Embryonic facial prominence (tissue), 1 donor: ENCODE measurements at regions not wholly inside any gene's neighbourhood (a gene's known extent, or its start where the extent isn't known, plus 50 kb on each side); places are given as distances from the start of the nearest gene placed in this dataset.
"Not testable (repeated sequence)": the region's sequence is repeated elsewhere in the genome, so short reads cannot be mapped to it uniquely, and the experiment has no call there.

Experiments used
- DNase-seq: peaks from one replicate; pipeline ENCODE4 v3.0.0-alpha.2; 2016; ENCODE audit errors: extremely low spot score

DNA sequence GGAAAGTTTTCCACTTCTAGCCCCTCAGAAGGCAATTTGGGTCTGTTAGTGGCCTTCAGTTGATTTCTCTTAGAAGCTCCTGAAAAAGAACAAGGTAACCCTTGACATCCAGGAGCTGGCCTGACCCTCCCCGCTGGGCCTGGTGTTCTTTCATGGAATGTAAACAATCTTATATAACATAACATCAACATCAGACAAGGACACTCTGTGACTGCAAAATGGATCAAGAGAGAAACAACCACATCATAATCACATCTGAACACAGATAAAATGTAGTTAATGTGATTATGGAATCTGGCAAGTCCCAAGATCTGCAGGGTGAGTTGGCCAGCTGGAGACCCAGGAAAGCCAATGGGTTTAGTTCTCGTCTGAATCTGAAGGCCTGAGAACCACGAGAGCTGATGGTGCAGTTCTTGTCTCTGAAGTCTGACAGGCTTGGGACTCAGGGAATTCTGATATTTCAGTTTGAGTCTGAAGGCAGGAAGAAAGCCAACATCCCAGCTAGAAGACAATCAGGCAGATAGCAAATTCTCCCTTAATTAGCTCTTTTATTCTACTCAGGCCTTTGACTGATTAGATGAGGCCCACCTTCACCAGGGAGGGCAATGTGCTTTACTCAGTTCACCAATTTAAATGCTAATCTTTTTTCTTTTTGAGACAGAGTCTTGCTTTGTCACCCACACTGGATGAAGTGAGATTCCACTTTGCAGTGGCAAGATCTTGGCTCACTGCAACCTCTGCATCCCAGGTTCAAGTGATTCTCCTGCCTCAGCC lies 91.4 kb upstream of the NAMPT start:
- no peak for DNase-seq

DNA sequence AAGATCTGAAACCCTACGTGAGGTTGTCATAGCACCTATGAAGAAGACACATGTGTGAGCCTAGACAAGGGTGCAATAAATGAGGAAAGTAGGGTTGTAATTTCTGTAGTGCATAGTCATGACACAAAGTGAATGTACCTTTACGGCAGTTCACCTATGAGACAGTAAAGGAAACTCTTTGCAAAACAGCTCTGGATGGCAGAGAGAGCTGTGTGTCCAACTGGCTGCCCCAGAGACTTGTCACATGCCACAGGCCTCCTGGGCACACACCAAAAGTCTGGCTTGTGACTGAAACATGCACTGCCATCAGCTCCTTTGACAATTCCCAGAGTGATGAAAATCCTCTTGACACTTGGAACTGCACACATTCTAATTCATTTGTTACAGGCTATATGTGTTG lies 90.7 kb upstream of the NAMPT start:
- DNase-seq = no peak

DNA sequence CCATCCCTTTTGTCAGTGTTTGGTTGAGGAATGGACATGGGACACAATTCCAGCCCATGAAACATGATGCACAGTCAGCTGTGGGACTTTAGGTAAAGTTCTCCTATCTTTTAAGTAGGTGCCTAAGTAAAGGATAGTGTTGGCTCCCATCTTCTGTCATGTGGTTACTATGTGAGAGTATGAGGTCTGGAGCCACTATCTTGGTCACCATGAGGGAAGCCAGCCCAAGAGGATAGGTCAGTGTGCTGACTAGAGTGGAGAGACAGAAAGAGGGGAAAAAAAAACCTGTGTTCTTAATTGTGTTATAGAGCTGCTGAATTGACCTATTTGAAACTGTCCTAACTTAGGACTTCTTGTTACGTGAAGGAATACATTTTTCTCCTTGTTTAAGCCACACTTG lies 89.7 kb upstream of the NAMPT start:
- no peak for DNase-seq

DNA sequence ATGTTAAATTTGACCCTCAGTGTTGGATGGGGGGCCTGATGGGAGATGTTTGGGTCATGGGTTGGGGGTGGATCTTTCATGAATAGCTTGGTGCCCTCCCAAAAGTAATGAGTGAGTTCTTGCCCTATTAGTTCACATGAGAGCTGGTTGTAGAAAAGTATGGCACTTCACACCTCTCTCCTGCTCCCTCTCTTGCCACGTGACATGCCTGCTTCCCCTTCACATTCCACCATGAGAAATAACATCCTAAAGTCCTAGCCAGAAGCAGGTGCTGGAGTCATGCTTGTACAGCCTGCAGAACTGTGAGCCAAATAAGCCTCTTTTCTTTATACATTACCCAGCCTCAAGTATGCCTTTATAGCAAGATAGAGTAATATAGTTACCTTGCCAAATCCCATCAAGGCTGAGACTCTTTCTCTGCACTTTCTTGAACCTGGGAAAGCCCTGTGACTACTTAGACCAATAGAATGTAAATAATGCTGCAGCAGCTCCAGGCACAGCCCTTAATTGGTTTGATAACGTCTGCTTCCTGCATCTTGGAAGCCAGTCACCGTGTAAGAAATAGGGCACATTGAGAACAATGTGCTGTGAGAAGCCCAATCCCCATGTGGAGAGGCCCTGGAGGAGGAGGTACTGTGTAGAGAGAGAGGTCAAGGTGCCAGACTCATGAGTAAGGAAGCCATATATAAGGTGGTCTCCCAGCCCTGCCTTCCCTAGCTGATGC lies 88.0 kb upstream of the NAMPT start:
- no peak for DNase-seq

DNA sequence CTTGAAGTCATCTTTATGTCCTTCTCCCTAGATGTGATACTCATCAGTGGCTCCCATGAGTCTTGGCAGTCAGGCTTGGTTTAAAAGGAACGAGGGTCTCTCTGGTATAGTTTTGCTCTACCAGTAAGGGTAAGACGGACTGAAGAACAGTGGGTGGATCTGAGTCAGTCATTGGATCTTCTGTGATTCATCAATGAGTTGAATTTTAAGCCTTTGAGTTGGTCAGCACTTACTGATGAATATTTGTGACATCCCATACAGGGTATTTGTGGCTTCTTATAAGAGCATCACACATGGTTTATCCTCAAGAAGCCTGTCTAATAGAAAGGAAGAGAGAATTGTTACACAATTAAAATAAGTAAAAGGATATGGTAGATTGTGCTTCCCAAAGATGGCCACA lies 87.3 kb upstream of the NAMPT start:
- DNase-seq = no peak

DNA sequence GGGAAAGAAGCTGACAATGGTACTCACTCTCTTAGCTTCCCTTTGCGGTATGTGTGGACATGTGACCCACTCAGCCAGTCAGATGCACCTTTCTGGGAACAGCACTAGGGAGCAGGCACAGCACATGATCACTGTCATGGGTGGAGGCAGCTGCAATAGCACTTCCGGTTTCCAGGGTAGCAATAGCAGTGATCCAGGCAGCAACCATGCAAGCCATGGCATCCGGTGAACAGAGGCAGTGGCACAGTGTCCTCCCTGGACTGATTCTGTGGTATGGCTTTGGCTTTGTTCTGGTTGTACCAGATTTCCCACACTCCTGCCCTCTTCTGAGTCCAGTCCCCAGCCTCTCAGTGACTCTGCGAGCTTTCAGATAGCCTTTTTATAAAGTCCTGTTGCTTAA lies 86.8 kb upstream of the NAMPT start:
- DNase-seq = no peak

DNA sequence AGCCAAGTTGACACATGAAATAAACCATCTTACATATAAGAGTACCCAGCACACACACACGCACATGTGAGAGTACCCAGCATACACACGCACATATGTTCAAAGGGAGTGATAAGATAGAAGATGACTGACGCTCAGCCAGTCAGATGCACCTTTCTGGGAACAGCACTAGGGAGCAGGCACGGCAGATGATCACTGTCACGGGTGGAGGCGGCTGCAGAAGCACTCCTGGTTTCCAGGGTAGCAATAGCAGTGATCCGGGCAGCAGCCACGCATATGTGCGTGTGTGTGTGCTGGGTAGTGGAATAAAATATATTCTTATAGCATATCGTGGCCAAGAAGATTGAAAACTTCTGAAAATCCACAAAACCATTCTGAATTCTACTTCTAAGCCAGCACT lies 85.8 kb upstream of the NAMPT start:
- DNase-seq = no peak

DNA sequence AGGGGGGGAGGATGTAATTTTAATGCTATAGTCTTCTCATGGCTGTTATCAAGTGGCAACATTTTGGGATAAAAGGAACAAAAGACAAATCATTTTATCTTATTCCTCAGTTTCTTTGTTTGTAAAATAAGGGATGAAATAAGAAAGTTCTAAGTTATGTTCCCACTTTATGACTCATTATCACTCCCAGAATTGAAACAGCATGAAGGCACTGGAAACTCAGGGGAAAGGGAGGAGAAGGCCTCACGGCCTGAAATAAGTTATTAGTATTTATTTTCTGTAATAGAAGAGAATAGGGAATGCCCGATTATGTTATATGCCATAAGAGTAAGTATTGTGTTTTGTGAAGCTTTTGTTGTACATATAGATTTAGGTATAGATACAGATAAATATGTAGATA lies 85.0 kb upstream of the NAMPT start:
- DNase-seq = no peak

DNA sequence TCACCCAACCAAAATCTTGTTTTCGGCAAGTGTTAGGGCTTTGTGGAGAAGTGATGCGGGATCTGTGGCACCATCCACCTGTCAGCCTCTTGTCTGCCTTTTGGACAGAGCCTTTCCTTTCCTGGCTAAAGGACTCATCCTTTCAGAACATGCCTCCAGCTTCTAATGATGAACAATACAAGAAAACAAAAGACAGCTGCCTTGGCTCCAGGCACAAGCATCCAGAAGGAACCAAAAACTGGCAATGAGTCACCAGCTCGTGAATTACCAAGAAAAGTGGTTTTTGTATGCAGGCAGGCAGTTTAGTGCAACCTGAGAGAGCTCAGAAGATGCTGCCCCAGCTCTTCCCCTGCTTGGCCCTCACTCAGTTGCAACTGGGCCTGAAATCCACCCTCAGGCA lies 84.6 kb upstream of the NAMPT start:
- DNase-seq = no peak

DNA sequence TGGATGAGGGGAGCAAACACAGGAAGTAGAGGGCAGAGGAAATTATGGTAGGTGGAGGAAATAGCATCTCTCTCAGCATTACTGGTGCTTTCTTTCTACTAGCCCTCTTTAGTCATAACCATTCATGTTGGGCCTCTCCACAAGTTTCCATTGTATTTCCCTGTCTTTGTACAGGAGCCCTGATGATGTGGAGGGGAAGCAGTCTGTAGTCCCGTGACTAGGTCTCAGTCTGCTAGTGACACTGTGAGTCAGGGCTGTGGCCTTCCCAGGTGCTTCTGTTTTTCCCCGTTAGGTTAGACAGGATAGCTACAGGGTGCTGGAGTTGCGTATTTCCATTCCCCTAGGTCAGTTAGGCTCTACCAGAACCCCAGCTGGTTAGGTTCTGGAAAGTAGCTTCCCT lies 82.9 kb upstream of the NAMPT start:
- DNase-seq = no peak

DNA sequence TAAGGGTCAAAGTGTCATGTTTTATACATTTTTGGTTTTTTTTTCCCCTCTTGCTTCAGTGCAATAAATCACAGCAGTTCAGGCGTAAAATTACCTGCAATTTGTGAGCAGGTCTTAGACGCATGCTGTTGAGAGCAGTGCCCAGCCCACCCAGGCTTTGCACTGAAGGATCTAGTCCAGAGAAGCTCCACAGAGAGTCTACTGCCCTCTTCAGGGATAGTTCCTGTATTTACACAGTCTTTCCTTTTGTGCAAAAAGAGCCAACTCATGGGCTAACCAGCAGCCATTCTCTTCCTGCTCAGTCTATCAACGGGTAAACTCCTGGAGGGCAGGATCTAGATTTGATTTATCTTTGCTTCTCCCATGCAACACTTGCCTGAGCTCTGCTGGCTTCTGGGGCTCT lies 82.2 kb upstream of the NAMPT start:
- no peak for DNase-seq

DNA sequence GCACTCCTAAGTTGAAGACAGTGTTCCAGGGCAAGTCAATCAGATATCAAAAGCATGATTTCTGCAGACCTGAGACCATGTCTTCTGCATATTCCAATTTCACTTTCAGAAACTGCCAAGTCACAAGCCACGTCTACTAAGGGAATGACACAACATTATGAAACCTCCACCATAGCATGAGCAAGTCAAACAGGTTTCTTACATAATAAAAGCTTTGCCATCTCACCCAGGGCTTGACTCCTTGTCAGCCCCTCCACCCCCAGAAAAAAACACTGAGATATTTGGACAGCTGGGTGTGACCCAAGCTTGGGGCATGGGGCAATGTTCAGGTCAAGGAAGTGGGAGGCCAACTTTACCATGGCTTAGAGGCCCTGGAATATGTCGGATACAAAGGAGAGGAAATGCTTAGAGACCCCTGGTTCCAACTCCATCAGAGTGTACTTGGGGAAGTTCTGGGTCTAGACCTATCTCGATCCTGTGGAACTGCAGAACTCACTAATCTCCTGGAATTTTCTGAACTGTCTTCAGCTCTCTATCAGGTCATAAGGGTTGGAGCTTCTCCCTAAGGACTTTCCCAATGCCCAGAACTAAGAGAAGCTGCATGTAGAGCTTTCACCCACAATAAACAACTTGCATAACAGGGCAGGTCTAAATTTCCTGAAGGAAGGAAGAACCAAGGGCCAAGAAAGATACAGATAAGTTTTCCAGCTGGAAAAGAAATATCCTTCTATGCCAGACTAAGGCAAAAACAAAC lies 80.6 kb upstream of the NAMPT start:
- DNase-seq = no peak

DNA sequence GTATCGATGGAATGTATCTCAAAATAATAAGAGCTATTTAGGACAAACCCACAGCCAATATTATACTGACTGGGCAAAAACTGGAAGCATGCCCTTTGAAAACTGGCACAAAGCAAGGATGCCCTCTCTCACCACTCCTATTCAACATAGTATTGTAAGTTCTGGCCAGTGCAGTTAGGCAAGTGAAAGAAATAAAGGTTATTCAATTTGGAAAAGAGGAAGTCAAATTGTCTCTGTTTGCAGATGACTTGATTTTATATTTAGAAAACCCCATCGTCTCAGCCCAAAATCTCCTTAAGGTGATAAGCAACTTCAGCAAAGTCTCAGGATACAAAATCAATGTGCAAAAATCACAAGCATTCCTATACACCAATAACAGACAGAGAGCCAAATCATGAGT lies 77.7 kb upstream of the NAMPT start:
- DNase-seq = not testable (repeated sequence)

DNA sequence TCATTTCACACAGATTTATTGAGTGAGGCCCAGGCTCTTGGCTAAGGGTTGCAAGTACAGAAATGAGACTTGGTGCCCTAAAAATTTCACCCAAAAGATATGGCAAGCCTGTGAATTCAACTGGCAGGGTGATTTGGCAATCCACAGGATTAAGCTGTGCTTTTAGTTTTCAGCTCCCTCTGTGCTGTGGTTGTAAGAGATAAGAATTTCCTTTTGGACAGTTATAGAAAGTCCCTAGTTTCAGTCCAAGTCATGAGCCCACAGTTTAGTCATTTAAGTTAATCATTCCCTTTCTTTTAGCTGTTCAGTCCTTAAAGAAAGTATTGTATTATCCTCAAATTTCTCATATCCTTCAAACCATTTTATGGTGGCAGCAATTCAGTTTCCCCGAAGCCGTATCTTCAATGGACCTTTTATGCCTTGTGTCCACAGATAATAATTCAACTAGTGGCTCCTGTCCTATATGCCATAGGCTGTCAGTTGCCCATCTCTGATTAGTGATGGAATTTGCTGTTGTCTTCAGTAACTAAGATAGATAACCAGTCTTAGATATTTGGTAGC lies 73.4 kb upstream of the NAMPT start:
- DNase-seq = no peak

DNA sequence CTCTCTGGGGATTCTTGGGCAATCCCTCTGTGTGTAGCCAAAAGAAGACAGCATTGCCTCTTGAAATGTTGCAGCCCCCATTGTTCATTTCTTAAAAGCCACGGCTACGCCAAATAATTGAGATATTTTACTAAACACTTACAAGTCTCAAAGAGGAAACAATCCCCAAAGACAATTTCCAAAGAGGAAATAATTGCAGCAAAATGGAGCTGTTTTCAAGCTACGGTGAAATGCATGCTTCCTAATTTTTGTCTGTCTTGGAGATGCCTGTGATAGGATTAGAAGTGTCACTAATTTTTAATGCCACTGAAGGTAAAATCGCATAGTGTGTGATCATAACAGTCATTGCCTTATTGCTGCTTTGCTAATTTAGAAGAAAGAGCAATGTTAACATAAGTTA lies 72.9 kb upstream of the NAMPT start:
- DNase-seq = no peak

DNA sequence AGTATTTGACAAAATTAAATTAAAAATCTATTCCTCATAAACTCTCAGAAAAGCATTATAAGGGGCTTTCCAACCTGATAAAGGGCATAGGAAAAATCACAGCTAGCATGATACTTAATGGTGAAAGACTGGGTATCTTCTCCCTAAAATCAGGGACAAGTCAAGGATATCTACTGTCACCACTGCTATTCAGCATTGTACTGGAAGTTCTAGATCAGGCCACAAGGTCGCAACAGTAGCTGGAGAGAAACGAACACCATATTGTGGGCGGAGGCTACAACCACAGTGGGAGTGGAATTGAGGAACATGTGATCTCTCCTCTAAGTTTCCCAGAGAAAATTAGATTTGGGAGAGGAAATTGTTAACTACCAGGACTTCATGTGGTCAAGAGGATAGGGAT lies 70.0 kb upstream of the NAMPT start:
- DNase-seq = no peak

DNA sequence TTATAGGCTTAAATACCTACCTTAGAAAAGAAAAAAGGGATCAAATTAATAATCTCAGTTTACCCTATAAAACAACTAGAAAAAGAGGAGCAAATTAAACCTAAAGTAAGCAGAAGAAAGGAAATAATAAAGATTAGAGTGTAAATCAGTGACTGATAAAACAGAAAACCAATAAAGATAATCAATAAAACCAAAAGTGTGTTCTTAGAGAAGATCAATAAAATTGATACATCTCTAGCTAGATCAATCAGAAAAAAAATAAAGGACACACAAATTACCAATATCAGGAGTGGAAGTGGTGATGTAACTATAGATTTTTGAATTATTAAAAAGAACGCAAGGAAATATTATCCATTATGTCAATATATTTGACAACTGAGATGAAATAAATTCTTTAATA lies 69.2 kb upstream of the NAMPT start:
- DNase-seq = no peak

DNA sequence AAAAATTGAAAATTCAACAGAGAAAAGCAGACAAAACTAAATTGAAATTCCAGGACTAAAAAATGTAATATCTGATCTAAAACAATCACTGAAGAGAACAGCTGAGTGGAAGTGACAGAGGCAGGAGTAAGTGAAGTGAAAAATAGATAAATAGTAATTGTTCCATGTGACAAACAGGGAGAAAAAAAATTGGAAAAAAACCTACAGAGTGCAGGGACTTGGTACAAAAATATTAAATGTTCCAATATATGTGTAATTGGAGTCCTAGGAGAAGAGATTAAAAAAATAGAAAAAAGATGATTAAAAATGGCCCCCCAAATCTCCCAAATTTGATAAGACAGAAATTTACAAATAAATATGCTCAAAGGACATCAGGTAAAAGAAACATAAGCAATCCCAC lies 63.4 kb upstream of the NAMPT start:
- DNase-seq = no peak

DNA sequence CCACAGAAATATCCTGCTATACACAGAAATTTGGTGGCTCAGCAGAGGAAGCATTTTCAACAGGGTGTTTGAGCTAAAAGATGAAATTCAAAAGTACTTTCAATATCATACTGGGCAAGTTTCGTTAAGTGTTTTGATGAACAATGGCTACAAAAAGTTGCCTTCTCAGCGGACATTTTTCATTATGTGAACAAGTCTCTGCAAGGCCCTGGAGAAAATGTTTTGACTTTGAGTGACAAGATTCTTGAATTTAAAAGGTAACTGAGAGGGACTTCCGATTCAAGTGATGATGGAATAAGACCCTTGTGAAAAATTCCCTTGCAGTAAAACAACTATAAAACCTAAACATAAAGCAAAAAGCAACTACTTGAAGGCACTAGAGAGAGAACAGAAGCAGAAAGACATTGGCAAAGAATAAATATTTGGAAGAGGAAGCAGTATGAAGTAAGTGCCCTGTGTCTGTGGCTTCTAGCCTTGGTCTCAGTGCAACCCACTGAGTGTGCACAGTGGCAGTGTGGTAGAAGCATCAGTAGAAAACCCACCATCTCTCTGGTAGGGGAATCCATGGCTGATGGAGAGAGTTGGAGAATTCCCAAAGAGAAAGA lies 62.5 kb upstream of the NAMPT start:
- no peak for DNase-seq

DNA sequence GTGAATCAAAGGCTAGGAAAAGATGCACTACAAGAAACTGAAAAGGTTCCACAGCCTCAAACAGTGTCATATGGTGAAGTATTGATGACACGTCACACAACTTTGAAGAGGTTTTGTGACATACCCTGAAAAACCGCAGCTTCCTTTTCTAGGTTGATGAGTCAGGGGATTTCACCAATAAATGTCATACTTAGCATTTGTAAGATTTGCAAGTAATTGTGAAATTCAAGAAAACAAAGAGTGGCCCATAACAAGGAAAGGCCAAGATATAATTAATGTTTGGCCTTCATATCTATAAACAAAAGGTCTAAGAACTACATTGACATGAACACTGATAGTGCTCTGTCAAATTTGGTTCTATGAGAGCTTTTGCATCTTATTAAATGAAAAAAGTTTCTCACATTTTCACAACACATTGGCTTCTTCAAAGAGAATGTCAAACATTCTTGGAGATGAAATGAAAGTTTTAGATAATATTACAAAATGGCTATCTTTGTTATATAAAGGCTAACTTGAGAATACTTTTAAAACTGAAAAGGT lies 62.0 kb upstream of the NAMPT start:
- no peak for DNase-seq

DNA sequence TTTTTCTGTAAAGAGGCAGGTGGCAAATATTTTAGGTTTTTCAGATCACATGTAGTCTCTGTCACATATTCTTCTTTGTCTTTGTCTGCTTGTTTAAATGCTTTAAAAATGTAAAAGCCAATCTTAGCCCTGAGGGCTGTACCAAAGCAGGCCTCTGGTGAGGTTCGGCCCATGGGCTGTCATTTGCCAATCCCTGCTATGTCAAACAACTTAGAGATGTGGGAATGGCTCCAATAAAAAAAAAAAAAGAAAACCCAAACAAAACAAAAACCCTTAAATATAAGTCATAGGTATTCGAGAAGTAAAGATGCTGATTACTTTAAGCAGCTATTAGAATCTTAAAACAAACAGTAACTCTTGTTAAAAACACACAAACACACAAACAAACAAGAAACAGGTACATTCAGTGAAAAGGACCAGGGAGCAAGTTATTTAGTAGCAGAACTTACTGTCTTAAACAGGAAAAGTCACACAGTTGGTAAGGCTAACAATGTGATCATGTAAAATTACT lies 61.4 kb upstream of the NAMPT start:
- DNase-seq = no peak
